Upper lobe of left lung (tissue), 4 donors: ENCODE measurements at regions not wholly inside any gene's neighbourhood (a gene's known extent, or its start where the extent isn't known, plus 50 kb on each side); places are given as distances from the start of the nearest gene placed in this dataset.

Experiments
- CTCF ChIP-seq, 6 experiments: fragments of 450-650 bp in 4 of 6; fragments of 200-600 bp in 2 of 6; sonication (generic) in 2 of 6; IDR thresholded peaks; one replicate each; pipeline ENCODE4 v1.5.1; 2016 to 2019; ENCODE audit warnings: antibody characterized with exemption in 6 of 6
- POLR2A ChIP-seq, 4 donors: fragments of 450-650 bp; IDR thresholded peaks; one replicate each; pipeline ENCODE4 v1.5.1; 2016 to 2017; ENCODE audit warnings: antibody characterized with exemption in 4 of 4, mild to moderate bottlenecking in 2 of 4

GRCh38 chr16:86067516-86067915 is 168.6 kb downstream of the IRF8 start:
- no peak for TF ChIP-seq POLR2A (IDR thresholded peaks at IDR 0.05)
- TF ChIP-seq CTCF (IDR thresholded peaks at IDR 0.05), result no peak
